Neural crest cell (in vitro differentiated cells): ENCODE measurements at regions not wholly inside any gene's neighbourhood (a gene's known extent, or its start where the extent isn't known, plus 50 kb on each side); places are given as distances from the start of the nearest gene placed in this dataset.

Experiments used
- DNase-seq: peaks from one replicate; pipeline ENCODE4 v3.0.0; 2021; ENCODE audit warnings: low read depth, mixed read lengths, low spot score
- H3K27ac Mint-ChIP-seq: one replicate; pipeline ENCODE4 v1.8.0; 2021; ENCODE audit warnings: mild to moderate bottlenecking, mixed read lengths; ENCODE audit not compliant: unreplicated experiment
- H3K27me3 Mint-ChIP-seq: 2 replicates; pipeline ENCODE4 v1.8.0; 2021; ENCODE audit warnings: low read depth, mild to moderate bottlenecking, mixed read lengths
- H3K36me3 Mint-ChIP-seq: 2 replicates; pipeline ENCODE4 v1.8.0; 2021; ENCODE audit warnings: low read depth, mild to moderate bottlenecking, mixed read lengths
- H3K4me1 Mint-ChIP-seq: 2 replicates; pipeline ENCODE4 v1.8.0; 2021; ENCODE audit warnings: mixed read lengths
- H3K4me3 Mint-ChIP-seq: one replicate; pipeline ENCODE4 v1.8.0; 2021; ENCODE audit warnings: mild to moderate bottlenecking, mixed read lengths
- H3K9me3 Mint-ChIP-seq: 2 replicates; pipeline ENCODE4 v1.8.0; 2021; ENCODE audit warnings: mixed read lengths
- TF ChIP-seq, protein P1 (sequence below): fragments of 200-600 bp; sonication (generic); conservative IDR thresholded peaks from 2 replicates; pipeline ENCODE4 v1.5.0; 2021; ENCODE audit warnings: antibody characterized with exemption, mild to moderate bottlenecking

DNA sequence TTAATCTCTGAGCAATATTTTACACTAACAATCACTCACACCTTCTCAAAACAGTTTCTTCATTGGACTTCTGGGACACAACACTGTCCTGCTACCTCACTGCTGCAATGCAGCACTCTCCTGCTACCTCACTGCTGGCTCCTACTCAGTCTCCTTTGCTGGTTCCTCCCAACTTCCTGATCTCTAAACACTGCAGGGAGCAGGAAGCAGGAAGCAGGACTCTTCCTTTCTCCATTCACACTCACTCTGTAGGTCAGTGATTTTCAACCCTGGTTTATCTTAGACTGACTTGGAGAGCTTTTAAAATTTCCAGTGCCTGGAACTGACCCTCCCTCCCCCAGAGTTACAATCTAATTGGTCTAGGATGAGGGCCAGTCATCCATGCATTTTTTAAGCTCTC is 243.4 kb upstream of the RBBP8 start:
- Mint-ChIP-seq H3K4me1 (no peaks in the 10 kb centered on the region), H3K36me3 (peaks cover 3% of the 10 kb centered on the region), H3K9me3 (peaks cover 6% of the 10 kb centered on the region), H3K27ac (no peak overlapping the region), H3K27me3 (no peaks in the 10 kb centered on the region), H3K4me3 (no peak overlapping the region)
- TF ChIP-seq, protein P1, sequence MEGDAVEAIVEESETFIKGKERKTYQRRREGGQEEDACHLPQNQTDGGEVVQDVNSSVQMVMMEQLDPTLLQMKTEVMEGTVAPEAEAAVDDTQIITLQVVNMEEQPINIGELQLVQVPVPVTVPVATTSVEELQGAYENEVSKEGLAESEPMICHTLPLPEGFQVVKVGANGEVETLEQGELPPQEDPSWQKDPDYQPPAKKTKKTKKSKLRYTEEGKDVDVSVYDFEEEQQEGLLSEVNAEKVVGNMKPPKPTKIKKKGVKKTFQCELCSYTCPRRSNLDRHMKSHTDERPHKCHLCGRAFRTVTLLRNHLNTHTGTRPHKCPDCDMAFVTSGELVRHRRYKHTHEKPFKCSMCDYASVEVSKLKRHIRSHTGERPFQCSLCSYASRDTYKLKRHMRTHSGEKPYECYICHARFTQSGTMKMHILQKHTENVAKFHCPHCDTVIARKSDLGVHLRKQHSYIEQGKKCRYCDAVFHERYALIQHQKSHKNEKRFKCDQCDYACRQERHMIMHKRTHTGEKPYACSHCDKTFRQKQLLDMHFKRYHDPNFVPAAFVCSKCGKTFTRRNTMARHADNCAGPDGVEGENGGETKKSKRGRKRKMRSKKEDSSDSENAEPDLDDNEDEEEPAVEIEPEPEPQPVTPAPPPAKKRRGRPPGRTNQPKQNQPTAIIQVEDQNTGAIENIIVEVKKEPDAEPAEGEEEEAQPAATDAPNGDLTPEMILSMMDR = no peak
- DNase-seq = no peak

DNA sequence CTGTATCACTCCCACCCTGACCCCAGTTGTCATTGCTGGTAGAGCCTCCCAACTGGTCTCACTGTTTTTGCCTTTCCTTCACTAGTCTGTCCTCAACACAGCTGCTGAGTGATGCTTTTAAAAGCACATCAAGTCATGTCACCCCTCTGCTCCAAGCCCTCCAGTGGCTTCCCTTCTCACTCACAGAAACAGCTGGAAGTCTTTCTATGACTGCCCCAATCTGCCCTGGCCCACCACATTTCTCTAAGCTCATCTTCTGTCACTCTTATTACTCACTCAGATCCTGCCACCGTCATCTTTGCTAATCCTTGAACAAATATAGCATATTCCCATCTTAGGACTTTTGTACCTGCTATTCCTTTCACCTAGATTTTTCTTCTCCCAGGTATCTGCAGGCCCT is 242.6 kb upstream of the RBBP8 start:
- Mint-ChIP-seq H3K9me3 (peaks cover 6% of the 10 kb centered on the region), H3K27me3 (no peaks in the 10 kb centered on the region), H3K27ac (no peak overlapping the region), H3K4me1 (no peaks in the 10 kb centered on the region), H3K36me3 (peaks cover 3% of the 10 kb centered on the region), H3K4me3 (no peak overlapping the region)
- TF ChIP-seq, protein P1 = no peak
- DNase-seq = no peak

DNA sequence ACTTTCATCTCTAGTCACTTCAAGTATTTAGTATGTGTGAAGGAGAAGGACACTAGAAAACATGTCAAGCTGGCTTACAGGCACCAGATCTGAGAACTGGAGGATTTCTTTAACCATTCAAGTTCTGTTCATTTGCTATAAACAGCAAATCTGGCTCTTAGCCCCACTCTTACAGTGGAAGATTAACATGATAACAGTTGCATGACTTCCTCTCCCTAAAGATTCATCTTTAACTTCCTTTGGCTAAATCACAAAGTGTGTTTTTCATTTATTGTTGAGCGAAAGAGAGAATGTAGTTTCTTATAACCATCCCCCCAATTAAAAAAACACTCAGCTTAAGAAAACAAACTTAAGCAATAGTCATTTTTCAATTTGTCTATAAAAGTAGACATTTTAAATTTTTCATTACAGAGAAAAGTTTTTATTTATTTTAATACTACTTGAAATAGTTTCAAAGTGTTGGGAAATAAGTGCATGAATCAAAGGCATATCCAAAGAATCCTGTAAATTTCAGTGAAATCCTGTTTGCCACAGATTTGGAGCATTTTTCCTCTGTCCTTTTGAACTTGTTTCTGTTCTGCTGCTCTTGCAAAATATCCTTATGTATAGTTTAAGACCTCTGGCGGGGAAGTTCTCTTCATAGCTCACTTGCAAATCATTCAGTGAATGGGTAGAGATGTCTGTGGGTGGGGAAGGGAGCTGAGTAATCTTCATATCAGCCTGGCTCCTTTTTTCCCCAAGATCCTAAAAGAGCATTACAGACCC is 241.0 kb upstream of the RBBP8 start:
- TF ChIP-seq, protein P1 = no peak
- Mint-ChIP-seq H3K27me3 (no peaks in the 10 kb centered on the region), H3K27ac (no peak overlapping the region), H3K9me3 (peaks cover 1% of the 10 kb centered on the region), H3K4me1 (peaks cover 11% of the 10 kb centered on the region), H3K36me3 (peaks cover under 1% of the 10 kb centered on the region), H3K4me3 (no peak overlapping the region)
- DNase-seq = no peak

DNA sequence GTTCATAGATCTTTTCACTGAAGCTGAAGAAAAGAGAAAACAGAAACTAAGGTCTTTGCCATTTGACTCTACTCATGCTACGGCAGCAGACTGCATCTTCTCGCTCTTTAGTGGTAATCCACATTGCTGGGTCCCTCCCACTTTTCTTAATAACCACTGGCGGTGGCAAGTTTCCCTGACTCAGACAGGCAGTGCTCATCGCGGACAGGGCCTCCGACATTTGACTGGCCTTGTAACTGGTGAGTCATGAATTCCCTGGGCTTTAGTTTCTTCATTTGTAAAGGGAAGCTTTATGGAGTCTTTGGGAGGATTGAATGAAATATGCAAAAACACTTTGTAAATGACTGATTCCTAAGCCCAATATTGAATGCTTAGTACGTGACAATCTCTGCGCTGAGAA is 238.2 kb upstream of the RBBP8 start:
- no peak for DNase-seq
- Mint-ChIP-seq H3K27ac (no peak overlapping the region), H3K4me1 (peaks cover 11% of the 10 kb centered on the region), H3K36me3 (no peaks in the 10 kb centered on the region), H3K9me3 (peaks cover 2% of the 10 kb centered on the region), H3K4me3 (no peak overlapping the region), H3K27me3 (no peaks in the 10 kb centered on the region)
- TF ChIP-seq, protein P1 = no peak

DNA sequence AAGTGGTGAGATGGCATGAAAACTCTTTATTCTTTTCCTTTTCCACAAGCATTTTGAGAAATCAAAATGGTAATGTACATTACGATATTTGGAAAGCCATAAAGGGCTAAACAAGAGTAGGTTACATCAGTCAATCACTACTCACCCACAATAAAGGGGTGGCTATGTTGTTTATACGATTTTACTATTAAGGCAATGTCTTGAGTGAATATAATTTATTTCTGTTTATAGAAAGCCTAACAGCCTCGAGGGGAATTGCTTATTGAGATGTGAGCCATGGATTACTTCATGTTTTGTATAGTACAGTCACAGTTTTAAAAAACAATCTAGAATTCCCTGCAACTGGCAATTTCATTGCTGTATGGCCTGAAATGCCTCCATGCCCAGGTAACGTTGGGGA is 237.5 kb upstream of the RBBP8 start:
- no peak for DNase-seq
- Mint-ChIP-seq H3K4me1 (peaks cover 11% of the 10 kb centered on the region), H3K27ac (no peak overlapping the region), H3K4me3 (no peak overlapping the region), H3K36me3 (no peaks in the 10 kb centered on the region), H3K27me3 (no peaks in the 10 kb centered on the region), H3K9me3 (peaks cover 2% of the 10 kb centered on the region)
- TF ChIP-seq, protein P1 = no peak
